NCI-H1930 (cell line): ENCODE measurements at regions not wholly inside any gene's neighbourhood (a gene's known extent, or its start where the extent isn't known, plus 50 kb on each side); places are given as distances from the start of the nearest gene placed in this dataset.
"Not testable (repeated sequence)": the region's sequence is repeated elsewhere in the genome, so short reads cannot be mapped to it uniquely, and the experiment has no call there.

Experiments
- DNase-seq, 2 experiments: peaks; one replicate each; lab custom pipeline; 2025; lab: John Stamatoyannopoulos, UW

DNA sequence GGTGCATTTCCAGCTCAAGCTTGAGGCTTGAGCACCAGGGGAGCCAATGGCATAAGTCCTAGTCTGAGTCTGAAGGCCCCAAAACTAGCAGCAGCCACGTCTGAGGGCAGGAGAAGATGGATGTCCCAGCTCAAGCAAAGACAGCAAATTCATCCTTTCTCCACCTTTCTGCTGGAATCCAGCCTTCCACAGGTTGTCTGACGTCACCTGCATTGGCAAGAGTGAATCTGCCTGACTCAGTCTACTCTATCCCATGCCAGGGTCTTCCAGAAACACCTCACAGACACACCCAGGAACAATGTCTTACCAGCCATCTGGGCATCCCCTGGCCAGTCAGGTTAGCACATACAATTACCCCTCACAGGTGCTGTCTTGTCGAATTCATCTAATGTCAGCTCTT lies 76.2 kb upstream of the SOX11 start:
- no peak for DNase-seq

DNA sequence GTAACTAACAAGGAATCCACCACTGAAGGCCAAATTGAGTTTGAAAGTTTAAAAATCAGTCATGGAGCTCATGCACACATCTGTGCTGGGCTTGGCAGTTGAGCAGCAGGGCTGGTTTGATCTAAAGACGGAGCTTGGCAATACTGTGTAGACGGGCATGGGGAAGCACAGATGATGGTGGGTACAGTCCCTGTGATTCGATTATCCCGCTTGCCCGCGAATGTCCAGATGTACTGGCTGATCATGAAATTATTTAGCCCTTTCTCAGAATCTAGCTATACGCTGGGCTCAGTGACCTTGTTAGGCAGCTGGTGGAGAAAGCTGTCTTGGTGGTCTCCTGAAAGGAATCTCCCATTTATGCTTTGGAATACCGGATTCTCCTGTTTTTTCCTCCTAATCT lies 74.8 kb upstream of the SOX11 start:
- no peak for DNase-seq

DNA sequence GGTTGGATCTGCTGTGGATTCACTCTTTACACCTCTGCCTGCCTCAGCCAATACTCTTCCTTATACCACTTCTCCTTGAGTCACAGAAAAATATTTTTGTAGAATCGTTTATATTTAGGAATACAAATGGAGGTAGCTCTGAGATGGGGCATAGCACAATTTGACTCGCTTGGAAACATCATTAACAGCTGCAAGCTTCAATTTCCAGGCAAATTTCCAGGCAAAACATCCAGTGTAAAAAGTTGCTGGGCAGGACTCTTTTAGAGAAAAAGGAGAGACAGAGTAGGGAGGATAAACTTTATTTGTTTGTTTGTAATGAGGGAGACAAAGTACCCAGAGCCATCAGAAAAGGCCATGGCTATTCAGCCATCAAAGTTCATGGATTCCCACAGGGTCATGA lies 74.4 kb upstream of the SOX11 start:
- no peak for DNase-seq

DNA sequence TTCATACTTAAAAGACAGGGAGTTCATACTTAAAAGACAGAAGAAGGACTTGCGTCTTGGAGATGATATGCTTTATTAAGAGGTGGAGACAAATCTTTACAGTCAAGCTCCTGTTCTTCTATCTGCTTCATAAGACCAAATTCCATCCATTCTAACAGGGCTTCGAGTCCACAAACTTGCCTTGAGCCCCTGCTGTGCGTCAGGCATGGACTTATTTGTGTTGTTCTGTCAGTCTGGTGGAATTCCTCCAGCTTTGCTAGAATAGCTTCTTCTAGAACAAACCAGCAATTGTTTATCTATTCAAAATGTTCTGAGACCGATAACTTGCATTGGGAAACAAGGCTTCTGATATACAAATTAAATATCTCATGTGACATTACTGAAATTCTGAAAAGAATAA lies 73.9 kb upstream of the SOX11 start:
- no peak for DNase-seq

DNA sequence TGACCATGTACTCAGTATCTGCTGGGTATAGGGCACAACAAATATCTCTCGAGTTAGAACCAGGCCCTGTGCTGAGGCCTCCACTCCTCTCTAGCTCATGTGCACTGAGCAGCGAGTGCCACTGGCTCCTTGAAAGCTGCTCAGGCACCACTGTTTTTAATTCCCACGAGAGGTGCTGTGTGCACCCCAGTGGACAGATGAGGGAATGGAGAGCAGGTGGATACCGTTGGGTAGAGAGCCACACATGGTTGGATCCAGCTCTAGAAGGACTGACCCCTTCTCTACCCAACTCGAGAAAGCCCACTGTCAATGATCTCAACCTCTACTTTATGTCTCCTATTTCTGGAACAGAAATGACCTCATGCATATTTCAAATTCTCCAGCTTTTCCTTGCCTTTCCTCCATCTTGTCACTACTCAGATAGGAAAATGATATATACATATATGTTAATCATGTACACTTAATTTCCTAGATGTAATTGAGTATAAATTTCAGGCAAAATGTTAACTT lies 66.6 kb upstream of the SOX11 start:
- not testable (repeated sequence) for DNase-seq

DNA sequence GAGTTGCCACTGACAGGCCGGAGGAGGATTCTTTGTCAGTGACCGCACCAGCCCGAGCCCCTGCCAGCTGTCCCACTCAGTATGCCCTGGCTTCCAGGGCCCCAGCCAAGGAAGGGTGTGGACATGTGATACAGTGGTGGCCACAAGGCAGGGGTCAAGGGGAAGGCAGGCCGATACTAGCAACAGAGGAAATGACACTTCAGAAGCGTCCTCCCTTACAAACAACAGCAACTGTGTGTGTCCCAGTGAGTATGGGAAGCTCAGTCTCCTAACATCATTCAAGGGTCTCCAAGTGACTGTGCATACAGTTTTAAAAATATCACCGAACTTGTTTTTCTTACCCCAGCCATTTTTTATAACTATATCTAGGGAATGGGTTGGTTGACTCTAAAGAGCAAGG lies 63.7 kb upstream of the SOX11 start:
- not testable (repeated sequence) for DNase-seq

DNA sequence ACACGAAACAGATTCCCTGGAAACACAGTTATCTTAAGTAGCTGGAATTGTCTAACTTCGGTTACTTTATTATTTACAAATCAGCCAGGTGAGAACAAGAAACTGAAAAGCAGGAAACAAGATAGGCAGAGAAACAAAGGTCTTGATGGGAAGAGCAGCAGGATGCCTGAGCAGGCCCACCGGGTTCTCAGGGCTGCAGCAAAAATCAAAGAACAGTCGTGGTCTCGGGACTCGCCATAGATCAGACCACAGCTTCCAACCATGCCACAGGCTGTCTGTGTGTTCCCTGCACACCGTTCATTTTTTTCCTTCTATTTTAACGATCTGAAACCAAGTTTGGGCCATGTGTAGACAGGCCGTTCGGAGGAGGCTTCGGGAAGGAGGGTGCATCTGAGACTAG lies 62.7 kb upstream of the SOX11 start:
- DNase-seq, result not testable (repeated sequence)

DNA sequence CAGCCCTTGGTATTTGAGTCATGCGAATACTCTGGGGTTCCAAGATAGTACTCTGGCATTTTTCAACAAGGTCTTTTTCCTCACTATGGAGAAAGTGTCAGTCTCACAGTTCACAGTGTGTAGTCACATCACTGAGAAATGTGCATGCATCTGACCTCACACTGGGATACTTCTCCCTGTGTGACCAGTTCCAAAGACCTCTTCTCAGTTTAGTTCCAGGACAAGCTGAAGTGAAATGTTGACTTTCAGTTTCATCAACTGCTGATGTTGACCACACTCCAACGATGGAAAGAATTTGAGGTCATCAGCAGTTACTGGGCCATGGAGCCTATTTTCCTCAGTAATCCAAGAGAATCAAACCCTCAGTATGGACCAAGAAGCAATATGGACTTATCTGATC lies 55.1 kb upstream of the SOX11 start:
- DNase-seq, result not testable (repeated sequence)
